Fibroblast of pulmonary artery (primary cell): ENCODE measurements at regions not wholly inside any gene's neighbourhood (a gene's known extent, or its start where the extent isn't known, plus 50 kb on each side); places are given as distances from the start of the nearest gene placed in this dataset.

ENCODE experiments used
- DNase-seq: peaks from one replicate; pipeline ENCODE4 v3.0.0-alpha.2; 2010; ENCODE audit warnings: low read depth
- H3K4me3 ChIP-seq: replicated peaks from 2 replicates; pipeline ENCODE4 v1.5.1; 2011; ENCODE audit warnings: low read depth, mild to moderate bottlenecking, control low read depth, low read length, moderate library complexity
- CTCF ChIP-seq: IDR thresholded peaks from 2 replicates; pipeline ENCODE4 v1.5.1; 2011; ENCODE audit warnings: mild to moderate bottlenecking, control low read depth, low read length, inconsistent platforms; ENCODE audit errors: missing control alignments

DNA sequence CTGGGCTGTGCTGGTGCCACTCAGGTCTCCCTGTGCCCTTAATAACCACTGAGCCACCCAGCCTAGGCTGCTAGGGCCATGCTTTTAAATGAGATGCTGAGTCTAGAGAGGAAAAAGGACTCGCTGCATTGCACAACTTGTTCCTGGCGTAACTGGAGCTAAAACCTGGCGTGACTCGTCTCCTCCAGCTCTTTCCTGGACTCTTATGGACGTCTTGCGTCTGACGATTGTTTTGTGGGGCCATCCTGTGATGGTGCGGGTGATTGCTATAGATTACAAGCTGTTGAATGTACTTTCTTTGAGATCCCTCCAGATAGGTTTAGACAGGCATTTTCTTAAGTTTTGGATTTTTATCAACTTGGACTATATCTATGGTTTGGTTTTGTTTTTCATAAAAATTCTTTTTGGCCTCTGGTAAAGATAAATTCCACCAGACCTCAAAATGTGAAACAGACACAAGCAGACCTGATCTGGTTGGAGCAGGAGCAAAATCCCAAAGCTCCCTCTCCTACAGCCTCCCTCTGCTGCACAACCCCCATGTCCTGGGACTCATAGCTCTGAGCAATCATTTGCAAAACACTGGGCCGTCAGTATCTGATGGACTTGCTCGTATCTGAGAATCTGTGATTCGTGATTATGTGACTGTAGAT, 230.3 kb downstream of the ARHGAP12 start:
- H3K4me3 ChIP-seq = no peak overlapping the region
- TF ChIP-seq CTCF = no peak
- DNase-seq = peak; percentile 97

DNA sequence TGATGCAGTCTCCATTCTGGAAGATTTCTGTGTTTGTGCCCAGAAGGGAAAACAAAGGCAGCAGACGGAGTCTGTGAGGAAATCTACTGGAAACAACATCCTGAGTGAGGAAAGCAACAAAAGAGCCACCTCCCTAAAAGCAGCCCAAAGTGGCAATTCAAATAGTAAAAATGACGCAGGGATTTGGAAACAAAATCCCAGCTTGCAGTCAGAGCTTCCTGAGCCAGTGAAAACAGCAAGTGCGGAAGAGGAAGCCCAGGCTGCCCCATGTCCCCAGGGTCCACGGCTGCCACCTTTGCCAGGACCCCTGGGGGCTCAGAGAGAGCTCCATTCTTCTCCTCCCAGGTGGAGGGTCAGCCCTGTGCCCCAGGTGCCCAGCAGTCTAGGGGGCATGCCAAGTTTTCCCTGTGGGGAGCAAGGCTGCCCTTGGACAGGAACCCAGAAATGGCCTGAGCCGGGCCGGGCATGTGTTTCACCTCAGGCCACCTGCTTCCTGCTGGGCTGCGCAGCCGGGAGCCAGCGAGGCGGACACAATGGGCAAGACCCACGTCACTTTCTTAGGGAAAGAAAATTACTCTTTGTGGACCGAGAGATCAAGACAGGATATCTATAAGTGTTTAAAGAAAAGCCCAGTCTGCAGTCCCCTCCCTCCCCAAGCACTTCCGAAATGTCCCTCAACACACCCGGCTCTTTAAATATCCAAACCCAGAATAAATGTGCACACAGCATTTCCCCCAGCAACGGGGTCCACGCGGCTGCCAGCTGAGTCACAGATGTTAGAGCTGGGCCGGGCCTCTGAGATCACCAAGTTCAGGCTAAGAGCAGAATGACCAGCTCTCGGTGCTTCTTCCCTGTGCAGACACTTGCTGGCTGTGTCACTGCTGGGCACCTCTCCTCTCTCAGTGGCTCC, 231.1 kb downstream of the ARHGAP12 start:
- peak; percentile 89 for DNase-seq
- peak overlapping the region; percentile 10 for H3K4me3 ChIP-seq
- TF ChIP-seq CTCF = no peak

- no peak for DNase-seq
- no peak overlapping the region for H3K4me3 ChIP-seq
- TF ChIP-seq CTCF = no peak
Measured at GRCh38 chr10:31694929-31695837, 233.4 kb downstream of the ARHGAP12 start.

DNA sequence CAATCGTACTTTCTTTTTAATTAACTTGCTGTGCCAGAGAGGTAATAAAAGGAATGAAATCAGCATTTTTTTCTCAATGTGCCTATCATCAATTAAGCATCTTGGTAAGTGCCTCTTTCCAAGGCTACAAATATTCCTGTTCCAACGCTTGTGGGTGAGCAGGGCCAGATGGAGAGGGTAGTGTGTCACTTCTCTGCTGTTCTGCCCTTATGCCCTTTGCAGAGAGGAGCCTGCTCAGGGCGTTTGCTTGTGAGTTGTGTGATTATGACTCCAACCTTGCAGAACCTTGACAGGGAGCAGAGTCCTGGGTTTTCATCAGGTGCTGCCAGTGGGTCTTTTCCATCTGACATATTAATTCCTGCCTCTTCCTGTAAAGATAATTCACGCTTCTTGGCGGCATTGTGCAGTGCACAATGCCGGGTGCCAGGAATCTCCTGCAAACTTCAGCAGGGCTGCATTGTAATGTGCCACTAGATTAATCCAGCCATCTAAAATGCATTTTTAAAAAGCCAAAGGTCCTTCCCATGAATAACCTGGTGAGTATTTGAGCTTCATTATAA, 234.4 kb downstream of the ARHGAP12 start:
- DNase-seq = no peak
- H3K4me3 ChIP-seq = no peak overlapping the region
- no peak for TF ChIP-seq CTCF

GRCh38 chr10:31693491-31693890, 235.1 kb downstream of the ARHGAP12 start:
- DNase-seq = no peak
- no peak for TF ChIP-seq CTCF
- H3K4me3 ChIP-seq = no peak overlapping the region

DNA sequence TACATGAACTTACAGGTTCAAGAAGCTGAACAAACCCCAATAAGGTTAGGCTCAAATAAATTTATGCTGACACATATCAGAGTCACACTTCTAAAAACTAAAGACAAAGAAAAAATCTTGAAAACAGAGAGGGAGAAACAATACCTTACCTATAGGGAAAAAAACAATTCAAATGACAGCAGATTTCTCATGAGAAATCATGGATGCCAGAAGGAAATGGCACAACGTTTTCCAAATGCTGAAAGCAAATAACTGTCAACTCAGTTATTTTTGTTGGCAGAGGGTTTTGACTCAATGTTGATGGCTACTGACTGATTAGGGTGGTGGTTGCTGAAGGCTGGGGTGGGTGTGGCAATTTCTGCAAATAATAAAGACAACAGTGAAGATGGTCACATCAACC, 239.4 kb downstream of the ARHGAP12 start:
- TF ChIP-seq CTCF = no peak
- no peak overlapping the region for H3K4me3 ChIP-seq
- DNase-seq = no peak
